ENCODE measurements at regions not wholly inside any gene's neighbourhood (a gene's known extent, or its start where the extent isn't known, plus 50 kb on each side); places are given as distances from the start of the nearest gene placed in this dataset.

- no peak overlapping the region for H3K4me3 ChIP-seq (ENCODE audit: low read depth, low read length)
- TF ChIP-seq MYC (IDR thresholded peaks at IDR 0.05; ENCODE audit: low read depth, low read length) = no peak
- TF ChIP-seq MAX (IDR thresholded peaks at IDR 0.05; ENCODE audit: low read depth, low read length) = no peak
- no peak for TF ChIP-seq POLR2A (IDR thresholded peaks at IDR 0.05; ENCODE audit: extremely low read depth, insufficient read length)
- no peak for DNase-seq (ENCODE audit: low read depth)
Observed at GRCh38 chr4:120613778-120614177, 308.7 kb downstream of the PRDM5 start.

GRCh38 chr4:120611092-120611491 is 311.4 kb downstream of the PRDM5 start:
- no peak overlapping the region for H3K4me3 ChIP-seq (ENCODE audit: low read depth, low read length)
- TF ChIP-seq CTCF (IDR thresholded peaks at IDR 0.05; ENCODE audit: low read depth, low read length) = no peak
- TF ChIP-seq MAX (IDR thresholded peaks at IDR 0.05; ENCODE audit: low read depth, low read length) = no peak
- no peak for TF ChIP-seq MYC (IDR thresholded peaks at IDR 0.05; ENCODE audit: low read depth, low read length)
- TF ChIP-seq POLR2A (IDR thresholded peaks at IDR 0.05; ENCODE audit: extremely low read depth, insufficient read length) = no peak
- DNase-seq (ENCODE audit: low read depth) = no peak

- TF ChIP-seq MYC (IDR thresholded peaks at IDR 0.05; ENCODE audit: low read depth, low read length) = no peak
- TF ChIP-seq CTCF (IDR thresholded peaks at IDR 0.05; ENCODE audit: low read depth, low read length) = no peak
- no peak for TF ChIP-seq POLR2A (IDR thresholded peaks at IDR 0.05; ENCODE audit: extremely low read depth, insufficient read length)
- TF ChIP-seq MAX (IDR thresholded peaks at IDR 0.05; ENCODE audit: low read depth, low read length) = no peak
Observed at GRCh38 chr4:120591038-120591437, 331.5 kb downstream of the PRDM5 start.

GRCh38 chr4:120589787-120590186 is 332.7 kb downstream of the PRDM5 start:
- no peak overlapping the region for H3K4me3 ChIP-seq (ENCODE audit: low read depth, low read length)
- no peak for DNase-seq (ENCODE audit: low read depth)
- TF ChIP-seq MAX (IDR thresholded peaks at IDR 0.05; ENCODE audit: low read depth, low read length) (no peak), MYC (IDR thresholded peaks at IDR 0.05; ENCODE audit: low read depth, low read length) (no peak), CTCF (IDR thresholded peaks at IDR 0.05; ENCODE audit: low read depth, low read length) (no peak), POLR2A (IDR thresholded peaks at IDR 0.05; ENCODE audit: extremely low read depth, insufficient read length) (no peak)

More at GRCh38 chr4:120591038-120591437, 331.5 kb downstream of the PRDM5 start:
- no peak for DNase-seq (ENCODE audit: low read depth)
- H3K4me3 ChIP-seq (ENCODE audit: low read depth, low read length) = no peak overlapping the region

- H3K4me3 ChIP-seq (ENCODE audit: low read depth, low read length) = no peak overlapping the region
- TF ChIP-seq CTCF (IDR thresholded peaks at IDR 0.05; ENCODE audit: low read depth, low read length) (no peak), POLR2A (IDR thresholded peaks at IDR 0.05; ENCODE audit: extremely low read depth, insufficient read length) (no peak), MYC (IDR thresholded peaks at IDR 0.05; ENCODE audit: low read depth, low read length) (no peak), MAX (IDR thresholded peaks at IDR 0.05; ENCODE audit: low read depth, low read length) (no peak)
- DNase-seq (ENCODE audit: low read depth) = no peak
Observed at GRCh38 chr4:120568731-120569130, 353.8 kb downstream of the PRDM5 start.

- H3K4me3 ChIP-seq (ENCODE audit: low read depth, low read length) = no peak overlapping the region
- TF ChIP-seq POLR2A (IDR thresholded peaks at IDR 0.05; ENCODE audit: extremely low read depth, insufficient read length) (no peak), MAX (IDR thresholded peaks at IDR 0.05; ENCODE audit: low read depth, low read length) (no peak), MYC (IDR thresholded peaks at IDR 0.05; ENCODE audit: low read depth, low read length) (no peak), CTCF (IDR thresholded peaks at IDR 0.05; ENCODE audit: low read depth, low read length) (no peak)
- DNase-seq (ENCODE audit: low read depth) = no peak
Observed at GRCh38 chr4:120561648-120562047, 360.9 kb downstream of the PRDM5 start.
